ENCODE measurements at regions not wholly inside any gene's neighbourhood (a gene's known extent, or its start where the extent isn't known, plus 50 kb on each side); places are given as distances from the start of the nearest gene placed in this dataset.

GRCh38 chr2:58702302-58702885 is 461.3 kb upstream of the FANCL start:
- no peaks in the 10 kb centered on the region for H3K9me3 ChIP-seq (ENCODE audit: low read length)
- H3K36me3 ChIP-seq (ENCODE audit: insufficient read depth, low read length): no peaks in the 10 kb centered on the region
- no peak overlapping the region for H3K27ac ChIP-seq (ENCODE audit: low read length)
- H3K4me2 ChIP-seq (ENCODE audit: low read length): no peak overlapping the region
- no peaks in the 10 kb centered on the region for H4K20me1 ChIP-seq (ENCODE audit: insufficient read depth)
- no peaks in the 10 kb centered on the region for H3K9me2 ChIP-seq (ENCODE audit: insufficient read depth, low read length)
- H3K27me3 ChIP-seq (ENCODE audit: insufficient read depth, low read depth, low read length): no peaks in the 10 kb centered on the region
- TF ChIP-seq POLR2AphosphoS5 (IDR thresholded peaks at IDR 0.05): no peak
- TF ChIP-seq, protein P1, sequence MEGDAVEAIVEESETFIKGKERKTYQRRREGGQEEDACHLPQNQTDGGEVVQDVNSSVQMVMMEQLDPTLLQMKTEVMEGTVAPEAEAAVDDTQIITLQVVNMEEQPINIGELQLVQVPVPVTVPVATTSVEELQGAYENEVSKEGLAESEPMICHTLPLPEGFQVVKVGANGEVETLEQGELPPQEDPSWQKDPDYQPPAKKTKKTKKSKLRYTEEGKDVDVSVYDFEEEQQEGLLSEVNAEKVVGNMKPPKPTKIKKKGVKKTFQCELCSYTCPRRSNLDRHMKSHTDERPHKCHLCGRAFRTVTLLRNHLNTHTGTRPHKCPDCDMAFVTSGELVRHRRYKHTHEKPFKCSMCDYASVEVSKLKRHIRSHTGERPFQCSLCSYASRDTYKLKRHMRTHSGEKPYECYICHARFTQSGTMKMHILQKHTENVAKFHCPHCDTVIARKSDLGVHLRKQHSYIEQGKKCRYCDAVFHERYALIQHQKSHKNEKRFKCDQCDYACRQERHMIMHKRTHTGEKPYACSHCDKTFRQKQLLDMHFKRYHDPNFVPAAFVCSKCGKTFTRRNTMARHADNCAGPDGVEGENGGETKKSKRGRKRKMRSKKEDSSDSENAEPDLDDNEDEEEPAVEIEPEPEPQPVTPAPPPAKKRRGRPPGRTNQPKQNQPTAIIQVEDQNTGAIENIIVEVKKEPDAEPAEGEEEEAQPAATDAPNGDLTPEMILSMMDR (IDR thresholded peaks at IDR 0.05; ENCODE audit: poor library complexity, severe bottlenecking): no peak
- TF ChIP-seq EZH2 (IDR thresholded peaks at IDR 0.05; ENCODE audit: borderline replicate concordance, insufficient read depth, low read length, poor library complexity, severe bottlenecking): no peak
- TF ChIP-seq EP300 (conservative IDR thresholded peaks at IDR 0.05; ENCODE audit: poor library complexity, severe bottlenecking): no peak
- TF ChIP-seq SMC3 (conservative IDR thresholded peaks at IDR 0.05; ENCODE audit: poor library complexity): no peak
- TF ChIP-seq REST (IDR thresholded peaks at IDR 0.05; ENCODE audit: borderline replicate concordance): no peak
- TF ChIP-seq MXI1 (conservative IDR thresholded peaks at IDR 0.05; ENCODE audit: poor library complexity, severe bottlenecking): no peak
- no peak for TF ChIP-seq RAD21 (conservative IDR thresholded peaks at IDR 0.05)
- no peak for TF ChIP-seq TAF1 (IDR thresholded peaks at IDR 0.05; ENCODE audit: low read depth)
- no peaks in the 10 kb centered on the region for H3K79me2 ChIP-seq (replicated peaks; ENCODE audit: insufficient read depth, low read length)
- H3K9ac ChIP-seq (ENCODE audit: low read length): no peak overlapping the region
- no peak overlapping the region for H2AFZ ChIP-seq (ENCODE audit: low read depth, low read length)
- H3F3A ChIP-seq (ENCODE audit: insufficient read depth, low read length, poor library complexity, severe bottlenecking): no peaks in the 10 kb centered on the region
- no peak overlapping the region for H3K4me3 ChIP-seq (ENCODE audit: low read length)

DNA sequence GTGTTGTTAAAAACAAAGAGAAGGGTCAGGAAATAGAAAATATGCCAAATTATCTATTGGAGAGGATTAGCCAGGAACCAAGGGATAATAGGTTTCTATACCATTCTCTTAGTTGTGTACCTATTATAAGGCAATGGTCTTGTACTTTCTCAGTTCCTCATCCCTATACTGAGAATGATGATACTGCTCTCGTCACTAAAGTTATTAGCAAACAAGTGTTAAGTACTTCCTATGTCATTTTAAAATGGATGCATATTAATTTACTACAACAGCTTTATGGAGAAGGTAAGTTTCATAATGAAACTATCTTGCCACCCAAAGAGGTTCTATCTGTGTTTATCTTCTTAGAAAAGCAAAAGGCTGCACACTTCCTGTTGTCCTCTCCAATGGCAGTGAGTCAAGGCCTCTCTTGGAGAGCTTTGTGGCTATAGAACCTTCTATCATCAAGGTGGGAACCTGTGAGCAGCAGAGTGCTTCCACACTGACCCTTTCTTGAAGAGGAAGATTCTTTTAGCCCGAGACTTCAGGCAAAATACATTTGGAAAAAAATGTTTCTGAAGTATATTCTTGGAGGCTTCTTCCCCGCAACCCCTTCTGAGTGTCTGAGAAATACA is 460.7 kb upstream of the FANCL start:
- no peak overlapping the region for H3K9ac ChIP-seq (ENCODE audit: low read length)
- no peaks in the 10 kb centered on the region for H4K20me1 ChIP-seq (ENCODE audit: insufficient read depth)
- H3K79me2 ChIP-seq (replicated peaks; ENCODE audit: insufficient read depth, low read length): no peaks in the 10 kb centered on the region
- TF ChIP-seq POLR2AphosphoS5 (IDR thresholded peaks at IDR 0.05) (no peak), EP300 (conservative IDR thresholded peaks at IDR 0.05; ENCODE audit: poor library complexity, severe bottlenecking) (no peak), TAF1 (IDR thresholded peaks at IDR 0.05; ENCODE audit: low read depth) (no peak), RAD21 (conservative IDR thresholded peaks at IDR 0.05) (no peak), MXI1 (conservative IDR thresholded peaks at IDR 0.05; ENCODE audit: poor library complexity, severe bottlenecking) (no peak), REST (IDR thresholded peaks at IDR 0.05; ENCODE audit: borderline replicate concordance) (no peak), SMC3 (conservative IDR thresholded peaks at IDR 0.05; ENCODE audit: poor library complexity) (no peak), EZH2 (IDR thresholded peaks at IDR 0.05; ENCODE audit: borderline replicate concordance, insufficient read depth, low read length, poor library complexity, severe bottlenecking) (no peak)
- TF ChIP-seq, protein P1 (IDR thresholded peaks at IDR 0.05; ENCODE audit: poor library complexity, severe bottlenecking): no peak
- H3F3A ChIP-seq (ENCODE audit: insufficient read depth, low read length, poor library complexity, severe bottlenecking): no peaks in the 10 kb centered on the region
- H3K9me2 ChIP-seq (ENCODE audit: insufficient read depth, low read length): no peaks in the 10 kb centered on the region
- H3K27me3 ChIP-seq (ENCODE audit: insufficient read depth, low read depth, low read length): no peaks in the 10 kb centered on the region
- H2AFZ ChIP-seq (ENCODE audit: low read depth, low read length): no peak overlapping the region
- H3K4me2 ChIP-seq (ENCODE audit: low read length): no peak overlapping the region
- no peaks in the 10 kb centered on the region for H3K9me3 ChIP-seq (ENCODE audit: low read length)
- H3K27ac ChIP-seq (ENCODE audit: low read length): no peak overlapping the region
- H3K4me3 ChIP-seq (ENCODE audit: low read length): no peak overlapping the region
- no peaks in the 10 kb centered on the region for H3K36me3 ChIP-seq (ENCODE audit: insufficient read depth, low read length)
